CD4-positive, alpha-beta memory T cell (primary cell): ENCODE measurements at regions not wholly inside any gene's neighbourhood (a gene's known extent, or its start where the extent isn't known, plus 50 kb on each side); places are given as distances from the start of the nearest gene placed in this dataset.
"Not testable (repeated sequence)": the region's sequence is repeated elsewhere in the genome, so short reads cannot be mapped to it uniquely, and the experiment has no call there.

Source experiments
- CTCF ChIA-PET: fragments of 350-600 bp; sonication (Branson Sonifier 250); formaldehyde crosslinking; loops from one replicate; lab custom pipeline; 2021; ENCODE audit warnings: inconsistent platforms; ENCODE audit not compliant: partially characterized antibody; lab: Charles Lee
- POLR2A ChIA-PET: fragments of 350-600 bp; sonication (Branson Sonifier 250); formaldehyde crosslinking; loops from one replicate; lab custom pipeline; 2021; ENCODE audit not compliant: partially characterized antibody; lab: Charles Lee
- DNase-seq, 5 donors: peaks; one replicate each; pipeline versions ENCODE4 v3.0.0 to v3.0.0-alpha.2; 2020 to 2022; ENCODE audit warnings: mixed read lengths in 1 of 5
- H3K27ac ChIP-seq: one replicate; pipeline ENCODE4 v1.7.0; 2013; ENCODE audit warnings: low read depth, low read length
- H3K27me3 ChIP-seq: 2 replicates; pipeline ENCODE4 v1.7.0; 2013; ENCODE audit warnings: mild to moderate bottlenecking, low read length, moderate library complexity; ENCODE audit not compliant: insufficient read depth
- H3K36me3 ChIP-seq: 2 replicates; pipeline ENCODE4 v1.7.0; 2013; ENCODE audit warnings: mild to moderate bottlenecking, low read length, moderate library complexity; ENCODE audit not compliant: insufficient read depth
- H3K4me1 ChIP-seq: 2 replicates; pipeline ENCODE4 v1.7.0; 2013; ENCODE audit warnings: mild to moderate bottlenecking, low read length, moderate library complexity; ENCODE audit not compliant: insufficient read depth
- H3K4me3 ChIP-seq, 2 donors: one replicate each; pipeline ENCODE4 v1.7.0; 2013; ENCODE audit warnings: low read length in 2 of 2, mild to moderate bottlenecking in 1 of 2
- H3K9me3 ChIP-seq, 2 donors: one replicate each; pipeline ENCODE4 v1.7.0; 2013; ENCODE audit warnings: low read length in 2 of 2, control low read depth in 1 of 2; ENCODE audit not compliant: control insufficient read depth in 1 of 2
- H3K27ac Mint-ChIP-seq, 7 donors: one replicate each; pipeline ENCODE4 v1.8.0; 2020 to 2021; ENCODE audit warnings: mixed read lengths in 7 of 7, mild to moderate bottlenecking in 6 of 7, inconsistent platforms in 3 of 7, moderate library complexity in 3 of 7
- H3K27me3 Mint-ChIP-seq, 2 donors: one replicate each; pipeline ENCODE4 v1.8.0; 2020 to 2021; ENCODE audit warnings: mixed read lengths in 2 of 2
- H3K36me3 Mint-ChIP-seq, 2 donors: one replicate each; pipeline ENCODE4 v1.8.0; 2020 to 2021; ENCODE audit warnings: mixed read lengths in 2 of 2, inconsistent platforms in 1 of 2, mild to moderate bottlenecking in 1 of 2
- H3K4me1 Mint-ChIP-seq, 4 donors: one replicate each; pipeline ENCODE4 v1.8.0; 2020 to 2021; ENCODE audit warnings: mixed read lengths in 4 of 4, mild to moderate bottlenecking in 1 of 4
- H3K4me3 Mint-ChIP-seq, 8 donors: one replicate each; pipeline ENCODE4 v1.8.0; 2020 to 2021; ENCODE audit warnings: mixed read lengths in 8 of 8, mild to moderate bottlenecking in 7 of 8, moderate library complexity in 6 of 8, inconsistent platforms in 3 of 8
- H3K9me3 Mint-ChIP-seq, 8 donors: one replicate each; pipeline ENCODE4 v1.8.0; 2020 to 2021; ENCODE audit warnings: mixed read lengths in 8 of 8, mild to moderate bottlenecking in 5 of 8, inconsistent platforms in 3 of 8, moderate library complexity in 1 of 8
- intact Hi-C: fragments of 100-400 bp; cut with micrococcal nuclease; formaldehyde crosslinking; loops from one replicate; pipeline ENCODE4 v1.15.1; 2023

DNA sequence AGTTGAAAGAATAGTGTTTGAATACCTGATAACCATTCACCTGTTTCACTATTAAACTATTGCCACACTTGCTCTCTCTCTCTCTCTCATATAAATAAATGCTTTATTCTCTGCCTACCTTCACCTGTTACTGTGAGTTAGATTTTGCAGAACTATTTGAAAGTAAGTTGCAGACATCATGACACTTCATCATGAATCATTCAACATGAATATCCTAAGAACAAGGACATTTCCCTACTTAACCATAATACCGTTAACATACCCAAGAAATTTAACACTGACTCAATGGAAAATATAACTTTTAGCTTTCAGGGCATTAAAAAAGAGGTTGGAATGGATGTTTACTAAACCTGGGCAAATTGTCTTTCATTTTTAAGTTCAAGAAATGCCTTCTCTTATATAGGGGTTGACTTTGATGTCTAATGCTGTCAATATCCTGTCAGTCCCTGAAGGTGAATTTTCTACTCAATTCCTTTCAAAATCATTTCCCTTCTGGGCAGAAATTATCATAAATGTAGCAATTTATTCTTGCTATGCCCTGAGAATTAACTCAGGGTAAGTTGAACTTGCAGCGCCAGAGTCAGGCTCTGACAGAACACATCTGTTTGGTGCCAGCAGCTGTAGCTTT lies 582.6 kb upstream of the TLE4 start:
- no peaks in the 10 kb centered on the region for H3K4me1 Mint-ChIP-seq
- H3K36me3 Mint-ChIP-seq: no peaks in the 10 kb centered on the region
- ChIA-PET POLR2A (no interaction called here), CTCF (no interaction called here)
- H3K4me3 Mint-ChIP-seq: no peak overlapping the region
- Histone ChIP-seq H3K27ac (no peak overlapping the region), H3K27me3 (no peaks in the 10 kb centered on the region), H3K9me3 (no peaks in the 10 kb centered on the region), H3K4me1 (no peaks in the 10 kb centered on the region), H3K36me3 (no peaks in the 10 kb centered on the region), H3K4me3 (no peak overlapping the region)
- H3K9me3 Mint-ChIP-seq: peaks cover 0 to 3% (median 0%) of the 10 kb centered on the region in 8 donors
- H3K27me3 Mint-ChIP-seq: no peaks in the 10 kb centered on the region
- intact Hi-C loops: no loop called here
- H3K27ac Mint-ChIP-seq: no peak overlapping the region
- no peak for DNase-seq

DNA sequence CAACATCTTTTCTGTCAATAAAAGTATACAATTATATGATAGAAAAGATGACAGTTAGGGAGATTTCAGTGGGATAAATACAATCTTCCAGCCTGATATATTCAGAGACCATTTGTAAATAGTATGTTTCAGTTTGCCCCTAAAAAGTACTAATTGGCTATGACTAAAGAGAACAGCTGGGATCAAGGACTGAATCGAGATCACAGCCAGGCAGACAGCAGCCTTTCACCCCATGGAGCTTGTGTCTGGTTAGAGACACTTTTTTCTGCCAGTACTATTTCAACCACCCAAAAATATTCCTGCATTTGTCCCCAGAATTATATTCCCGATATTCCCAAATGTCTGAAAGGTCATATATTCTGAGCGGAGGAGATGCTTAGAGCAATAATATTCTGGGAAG lies 577.3 kb upstream of the TLE4 start:
- Histone ChIP-seq H3K4me1 (no peaks in the 10 kb centered on the region), H3K27me3 (no peaks in the 10 kb centered on the region), H3K36me3 (no peaks in the 10 kb centered on the region), H3K4me3 (no peak overlapping the region), H3K9me3 (no peaks in the 10 kb centered on the region), H3K27ac (no peak overlapping the region)
- ChIA-PET CTCF (no interaction called here), POLR2A (no interaction called here)
- peaks cover 0 to 4% (median 0%) of the 10 kb centered on the region in 8 donors for H3K9me3 Mint-ChIP-seq
- intact Hi-C loops: no loop called here
- H3K27ac Mint-ChIP-seq: no peak overlapping the region
- H3K4me3 Mint-ChIP-seq: no peak overlapping the region
- no peaks in the 10 kb centered on the region for H3K36me3 Mint-ChIP-seq
- no peak for DNase-seq
- H3K27me3 Mint-ChIP-seq: no peaks in the 10 kb centered on the region
- no peaks in the 10 kb centered on the region for H3K4me1 Mint-ChIP-seq

DNA sequence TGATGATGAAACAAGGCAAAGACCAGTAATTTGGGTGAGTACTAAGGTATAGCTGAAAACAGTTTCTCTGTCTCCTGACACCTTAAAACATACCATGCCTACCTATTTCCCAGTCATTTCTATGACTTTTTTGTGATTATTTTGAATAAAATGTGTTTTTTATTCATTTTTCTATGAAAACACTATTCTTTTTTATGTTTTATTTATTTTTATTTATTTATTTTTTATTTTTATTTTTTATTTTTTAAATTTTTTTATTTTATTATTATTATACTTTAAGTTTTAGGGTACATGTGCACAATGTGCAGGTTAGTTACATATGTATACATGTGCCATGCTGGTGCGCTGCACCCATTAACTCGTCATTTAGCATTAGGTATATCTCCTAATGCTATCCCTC lies 576.8 kb upstream of the TLE4 start:
- intact Hi-C loops, H3K27ac ChIP-seq, H3K9me3 Mint-ChIP-seq, POLR2A ChIA-PET, H3K36me3 ChIP-seq, H3K4me1 Mint-ChIP-seq, DNase-seq, H3K4me1 ChIP-seq, H3K27ac Mint-ChIP-seq, CTCF ChIA-PET, H3K36me3 Mint-ChIP-seq, H3K27me3 ChIP-seq, H3K27me3 Mint-ChIP-seq, H3K9me3 ChIP-seq, H3K4me3 ChIP-seq, H3K4me3 Mint-ChIP-seq: not testable (repeated sequence)

GRCh38 chr9:78997296-78997695 lies 574.5 kb upstream of the TLE4 start:
- H3K4me3 Mint-ChIP-seq: no peak overlapping the region
- ChIA-PET CTCF (no interaction called here), POLR2A (no interaction called here)
- no peak for DNase-seq
- no peaks in the 10 kb centered on the region for H3K9me3 ChIP-seq
- H3K36me3 ChIP-seq: no peaks in the 10 kb centered on the region
- H3K27ac Mint-ChIP-seq: no peak overlapping the region
- H3K27ac ChIP-seq: no peak overlapping the region
- H3K4me3 ChIP-seq: no peak overlapping the region
- intact Hi-C loops: no loop called here
- no peaks in the 10 kb centered on the region for H3K27me3 ChIP-seq
- no peaks in the 10 kb centered on the region for H3K36me3 Mint-ChIP-seq
- H3K4me1 ChIP-seq: no peaks in the 10 kb centered on the region
- no peaks in the 10 kb centered on the region for H3K27me3 Mint-ChIP-seq
- no peaks in the 10 kb centered on the region for H3K4me1 Mint-ChIP-seq
- H3K9me3 Mint-ChIP-seq: peaks cover 0 to 4% (median 0%) of the 10 kb centered on the region in 8 donors

DNA sequence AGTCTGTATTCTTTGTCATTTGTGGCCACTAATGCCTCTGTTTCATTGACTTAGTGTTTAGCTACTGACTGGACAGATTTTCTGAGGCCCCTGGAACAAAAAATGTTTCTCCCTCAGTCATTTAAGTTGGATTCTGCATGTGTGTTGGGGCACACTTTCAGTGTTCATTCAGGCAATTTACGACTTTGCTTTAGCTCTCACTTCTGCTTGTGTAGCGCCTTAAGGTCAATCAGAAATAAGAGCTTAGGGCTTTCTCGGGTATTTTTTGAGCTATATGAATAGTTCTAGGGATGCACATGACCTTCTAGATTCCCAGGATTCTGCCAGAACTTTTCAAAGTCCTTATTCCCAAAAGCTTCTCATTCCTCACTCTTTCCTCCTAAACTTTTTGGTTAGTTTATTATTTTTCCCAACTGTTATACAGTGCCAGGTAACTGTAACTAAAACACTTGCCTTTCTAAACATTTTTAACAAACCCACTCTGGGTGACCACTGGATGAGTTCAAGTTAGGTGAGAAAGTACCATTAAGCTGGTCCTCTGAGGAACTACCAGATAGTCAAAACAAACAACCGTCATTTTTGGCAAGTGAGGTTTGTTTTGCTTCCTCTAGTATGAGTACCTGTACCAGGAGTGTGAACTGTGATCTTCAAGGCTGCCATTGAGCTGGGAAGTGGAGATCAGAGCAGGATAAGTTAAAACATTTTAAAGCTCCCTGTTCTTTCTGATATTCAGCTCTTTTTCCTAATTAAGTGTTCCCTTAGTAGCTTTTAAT lies 571.3 kb upstream of the TLE4 start:
- Mint-ChIP-seq H3K4me1 (no peaks in the 10 kb centered on the region), H3K9me3 (peaks cover 0 to 3% (median under 1%) of the 10 kb centered on the region in 8 donors), H3K36me3 (no peaks in the 10 kb centered on the region), H3K27me3 (no peaks in the 10 kb centered on the region), H3K27ac (no peak overlapping the region), H3K4me3 (no peak overlapping the region)
- POLR2A ChIA-PET: no interaction called here
- no peaks in the 10 kb centered on the region for H3K27me3 ChIP-seq
- H3K4me3 ChIP-seq: no peak overlapping the region
- H3K27ac ChIP-seq: no peak overlapping the region
- no peaks in the 10 kb centered on the region for H3K4me1 ChIP-seq
- no peak for DNase-seq
- CTCF ChIA-PET: no interaction called here
- no peaks in the 10 kb centered on the region for H3K9me3 ChIP-seq
- no peaks in the 10 kb centered on the region for H3K36me3 ChIP-seq
- intact Hi-C loops: no loop called here

GRCh38 chr9:79001012-79001411 lies 570.8 kb upstream of the TLE4 start:
- Histone ChIP-seq H3K27ac (no peak overlapping the region), H3K4me3 (no peak overlapping the region), H3K27me3 (no peaks in the 10 kb centered on the region), H3K9me3 (no peaks in the 10 kb centered on the region), H3K4me1 (no peaks in the 10 kb centered on the region), H3K36me3 (no peaks in the 10 kb centered on the region)
- Mint-ChIP-seq H3K27me3 (no peaks in the 10 kb centered on the region), H3K27ac (no peak overlapping the region), H3K4me3 (no peak overlapping the region), H3K36me3 (no peaks in the 10 kb centered on the region), H3K4me1 (no peaks in the 10 kb centered on the region), H3K9me3 (peaks cover 0 to 3% (median under 1%) of the 10 kb centered on the region in 8 donors)
- DNase-seq: no peak
- ChIA-PET POLR2A (no interaction called here), CTCF (no interaction called here)
- intact Hi-C loops: no loop called here

DNA sequence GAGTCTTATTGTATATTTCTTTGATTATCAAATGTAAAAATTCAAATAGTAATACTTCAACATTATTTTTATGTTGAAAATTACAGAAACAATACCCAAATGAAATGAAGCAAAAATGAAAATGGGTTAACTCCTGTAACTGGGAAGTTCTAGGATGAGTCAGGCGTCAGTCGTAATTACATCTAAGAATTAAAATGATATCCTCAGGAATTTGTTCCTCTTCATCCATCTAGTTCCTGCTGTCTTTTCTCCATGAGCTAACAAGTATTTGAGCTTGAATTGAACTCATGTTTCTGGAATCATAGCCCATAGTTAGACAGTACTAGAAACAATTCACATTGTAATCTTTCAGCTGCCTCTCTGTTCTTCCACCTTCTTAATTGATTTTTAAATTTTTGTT lies 568.3 kb upstream of the TLE4 start:
- Mint-ChIP-seq H3K4me3 (no peak overlapping the region), H3K27ac (no peak overlapping the region), H3K4me1 (no peaks in the 10 kb centered on the region), H3K9me3 (peaks cover 0 to 3% (median 2%) of the 10 kb centered on the region in 8 donors), H3K36me3 (no peaks in the 10 kb centered on the region), H3K27me3 (no peaks in the 10 kb centered on the region)
- H3K27ac ChIP-seq: no peak overlapping the region
- ChIA-PET CTCF (no interaction called here), POLR2A (no interaction called here)
- DNase-seq: no peak
- H3K4me3 ChIP-seq: no peak overlapping the region
- H3K9me3 ChIP-seq: no peaks in the 10 kb centered on the region
- H3K36me3 ChIP-seq: no peaks in the 10 kb centered on the region
- no peaks in the 10 kb centered on the region for H3K4me1 ChIP-seq
- intact Hi-C loops: no loop called here
- H3K27me3 ChIP-seq: no peaks in the 10 kb centered on the region
